ENCODE measurements at regions not wholly inside any gene's neighbourhood (a gene's known extent, or its start where the extent isn't known, plus 50 kb on each side); places are given as distances from the start of the nearest gene placed in this dataset.

GRCh38 chr16:54517181-54517580 lies 230.6 kb upstream of the IRX3 start:
- TF ChIP-seq, protein P1, sequence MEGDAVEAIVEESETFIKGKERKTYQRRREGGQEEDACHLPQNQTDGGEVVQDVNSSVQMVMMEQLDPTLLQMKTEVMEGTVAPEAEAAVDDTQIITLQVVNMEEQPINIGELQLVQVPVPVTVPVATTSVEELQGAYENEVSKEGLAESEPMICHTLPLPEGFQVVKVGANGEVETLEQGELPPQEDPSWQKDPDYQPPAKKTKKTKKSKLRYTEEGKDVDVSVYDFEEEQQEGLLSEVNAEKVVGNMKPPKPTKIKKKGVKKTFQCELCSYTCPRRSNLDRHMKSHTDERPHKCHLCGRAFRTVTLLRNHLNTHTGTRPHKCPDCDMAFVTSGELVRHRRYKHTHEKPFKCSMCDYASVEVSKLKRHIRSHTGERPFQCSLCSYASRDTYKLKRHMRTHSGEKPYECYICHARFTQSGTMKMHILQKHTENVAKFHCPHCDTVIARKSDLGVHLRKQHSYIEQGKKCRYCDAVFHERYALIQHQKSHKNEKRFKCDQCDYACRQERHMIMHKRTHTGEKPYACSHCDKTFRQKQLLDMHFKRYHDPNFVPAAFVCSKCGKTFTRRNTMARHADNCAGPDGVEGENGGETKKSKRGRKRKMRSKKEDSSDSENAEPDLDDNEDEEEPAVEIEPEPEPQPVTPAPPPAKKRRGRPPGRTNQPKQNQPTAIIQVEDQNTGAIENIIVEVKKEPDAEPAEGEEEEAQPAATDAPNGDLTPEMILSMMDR (IDR thresholded peaks at IDR 0.05; ENCODE audit: low read depth, low read length) = no peak
- TF ChIP-seq MYC (IDR thresholded peaks at IDR 0.05; ENCODE audit: low read depth, low read length) = no peak
